ENCODE measurements at regions not wholly inside any gene's neighbourhood (a gene's known extent, or its start where the extent isn't known, plus 50 kb on each side); places are given as distances from the start of the nearest gene placed in this dataset.

DNA sequence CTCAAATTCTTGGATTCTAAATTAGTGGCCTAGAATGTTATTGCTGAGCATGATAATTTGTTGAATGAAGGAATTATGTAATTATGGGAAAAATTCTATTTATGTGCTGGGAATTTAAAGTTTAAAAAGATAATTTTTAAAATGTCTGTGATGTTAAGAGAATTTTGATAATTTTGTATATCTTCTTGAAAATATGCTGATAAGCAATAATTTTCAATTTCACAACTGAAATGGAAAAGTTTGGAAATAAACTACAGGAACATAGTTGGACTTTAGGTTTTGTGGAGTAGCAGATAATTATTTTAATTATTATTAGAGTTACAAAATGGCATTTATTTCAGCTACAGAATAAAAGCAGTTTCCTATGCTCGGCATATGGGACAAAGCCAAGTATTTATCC is 268.5 kb upstream of the TPK1 start:
- TF ChIP-seq, protein P1, sequence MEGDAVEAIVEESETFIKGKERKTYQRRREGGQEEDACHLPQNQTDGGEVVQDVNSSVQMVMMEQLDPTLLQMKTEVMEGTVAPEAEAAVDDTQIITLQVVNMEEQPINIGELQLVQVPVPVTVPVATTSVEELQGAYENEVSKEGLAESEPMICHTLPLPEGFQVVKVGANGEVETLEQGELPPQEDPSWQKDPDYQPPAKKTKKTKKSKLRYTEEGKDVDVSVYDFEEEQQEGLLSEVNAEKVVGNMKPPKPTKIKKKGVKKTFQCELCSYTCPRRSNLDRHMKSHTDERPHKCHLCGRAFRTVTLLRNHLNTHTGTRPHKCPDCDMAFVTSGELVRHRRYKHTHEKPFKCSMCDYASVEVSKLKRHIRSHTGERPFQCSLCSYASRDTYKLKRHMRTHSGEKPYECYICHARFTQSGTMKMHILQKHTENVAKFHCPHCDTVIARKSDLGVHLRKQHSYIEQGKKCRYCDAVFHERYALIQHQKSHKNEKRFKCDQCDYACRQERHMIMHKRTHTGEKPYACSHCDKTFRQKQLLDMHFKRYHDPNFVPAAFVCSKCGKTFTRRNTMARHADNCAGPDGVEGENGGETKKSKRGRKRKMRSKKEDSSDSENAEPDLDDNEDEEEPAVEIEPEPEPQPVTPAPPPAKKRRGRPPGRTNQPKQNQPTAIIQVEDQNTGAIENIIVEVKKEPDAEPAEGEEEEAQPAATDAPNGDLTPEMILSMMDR (IDR thresholded peaks at IDR 0.05), result no peak
- TF ChIP-seq POLR2A (IDR thresholded peaks at IDR 0.05) (no peak), POLR2AphosphoS5 (IDR thresholded peaks at IDR 0.05) (no peak)

Data from breast epithelium (tissue), 3 donors.